ENCODE measurements at regions not wholly inside any gene's neighbourhood (a gene's known extent, or its start where the extent isn't known, plus 50 kb on each side); places are given as distances from the start of the nearest gene placed in this dataset.

DNA sequence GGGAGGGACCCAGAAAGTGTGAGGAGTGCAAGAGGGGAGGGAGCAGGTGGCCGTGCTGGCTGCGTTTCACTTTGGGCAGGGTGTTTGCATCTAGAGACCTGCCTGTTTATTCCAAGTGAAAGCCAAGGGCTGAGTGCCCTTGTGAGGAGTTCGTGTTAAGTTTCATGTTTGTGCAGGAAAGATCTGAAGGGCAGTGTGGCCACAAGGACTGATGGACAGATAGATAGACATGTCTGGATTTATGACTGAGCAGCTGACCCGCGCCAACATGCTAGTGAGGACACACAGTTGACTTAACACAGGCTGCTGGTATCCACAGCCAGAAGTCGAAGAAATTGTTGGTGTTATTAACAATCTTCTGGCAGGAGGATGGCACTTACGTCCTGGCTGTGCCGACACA is 387.6 kb upstream of the TNP1 start:
- TF ChIP-seq POLR2A (IDR thresholded peaks at IDR 0.05; ENCODE audit: low read length) (no peak), GATA1 (IDR thresholded peaks at IDR 0.05; ENCODE audit: low read depth, low read length) (no peak)
